Left ventricle myocardium superior (tissue), 1 donor: ENCODE measurements at regions not wholly inside any gene's neighbourhood (a gene's known extent, or its start where the extent isn't known, plus 50 kb on each side); places are given as distances from the start of the nearest gene placed in this dataset.
"Not testable (repeated sequence)": the region's sequence is repeated elsewhere in the genome, so short reads cannot be mapped to it uniquely, and the experiment has no call there.

Source experiments
- ATAC-seq: fragments of 200-7000 bp; cut with Tn5 transposase; one replicate; pipeline ENCODE4 v1.9.1; 2020; ENCODE audit warnings: mild to moderate bottlenecking, moderate library complexity
- DNase-seq: peaks from one replicate; pipeline ENCODE4 v3.0.0-alpha.2; 2020
- intact Hi-C: fragments of 100-400 bp; cut with micrococcal nuclease; formaldehyde crosslinking; loops from one replicate; pipeline ENCODE4 v1.11.0; 2022
- donor health status: DM: no; HTN: yes; CAD: no; lungs with severe emphysema.

- ATAC-seq, DNase-seq, intact Hi-C loops: not testable (repeated sequence)
These were observed 403.7 kb upstream of the KLHL1 start for GRCh38 chr13:70511861-70512417.

- no peak for DNase-seq
- intact Hi-C loops: no loop called here
- ATAC-seq: no peak
These were observed 397.6 kb upstream of the KLHL1 start for GRCh38 chr13:70505809-70506208.

GRCh38 chr13:70502944-70503343, 394.7 kb upstream of the KLHL1 start:
- ATAC-seq: no peak
- intact Hi-C loops: no loop called here
- DNase-seq: no peak

GRCh38 chr13:70490320-70490935, 382.2 kb upstream of the KLHL1 start:
- intact Hi-C loops: no loop called here
- DNase-seq: no peak
- no peak for ATAC-seq

GRCh38 chr13:70484931-70485330, 376.7 kb upstream of the KLHL1 start:
- intact Hi-C loops: no loop called here
- ATAC-seq: no peak

GRCh38 chr13:70483599-70484276, 375.5 kb upstream of the KLHL1 start:
- ATAC-seq (no peak), DNase-seq (no peak)
- intact Hi-C loops: no loop called here

More at GRCh38 chr13:70484931-70485330, 376.7 kb upstream of the KLHL1 start:
- no peak for DNase-seq

- intact Hi-C loops: no loop called here
- DNase-seq (no peak), ATAC-seq (no peak)
These were observed 365.7 kb upstream of the KLHL1 start for GRCh38 chr13:70473907-70474306.

- DNase-seq (no peak), ATAC-seq (no peak)
- intact Hi-C loops: no loop called here
These were observed 360.8 kb upstream of the KLHL1 start for GRCh38 chr13:70469077-70469476.

GRCh38 chr13:70457474-70457873, 349.2 kb upstream of the KLHL1 start:
- no peak for ATAC-seq
- intact Hi-C loops: no loop called here
- no peak for DNase-seq

- ATAC-seq (no peak), DNase-seq (no peak)
- intact Hi-C loops: no loop called here
These were observed 340.6 kb upstream of the KLHL1 start for GRCh38 chr13:70448820-70449219.

GRCh38 chr13:70432276-70432805, 324.1 kb upstream of the KLHL1 start:
- no peak for ATAC-seq
- intact Hi-C loops: no loop called here
- no peak for DNase-seq

GRCh38 chr13:70430256-70430655, 322.0 kb upstream of the KLHL1 start:
- ATAC-seq (no peak), DNase-seq (no peak)
- intact Hi-C loops: no loop called here

- ATAC-seq (no peak), DNase-seq (no peak)
- intact Hi-C loops: no loop called here
These were observed 316.7 kb upstream of the KLHL1 start for GRCh38 chr13:70424928-70425327.

GRCh38 chr13:70424428-70424827, 316.2 kb upstream of the KLHL1 start:
- no peak for DNase-seq
- intact Hi-C loops: no loop called here
- ATAC-seq: no peak

GRCh38 chr13:70415136-70415535, 306.9 kb upstream of the KLHL1 start:
- no peak for ATAC-seq
- no peak for DNase-seq

GRCh38 chr13:70408865-70409264, 300.6 kb upstream of the KLHL1 start:
- no peak for ATAC-seq
- DNase-seq: no peak
- intact Hi-C loops: no loop called here

More at GRCh38 chr13:70415136-70415535, 306.9 kb upstream of the KLHL1 start:
- intact Hi-C loops: no loop called here

- DNase-seq: no peak
- intact Hi-C loops: no loop called here
- ATAC-seq: no peak
These were observed 299.2 kb upstream of the KLHL1 start for GRCh38 chr13:70407486-70407885.

- intact Hi-C loops: no loop called here
- ATAC-seq (no peak), DNase-seq (no peak)
These were observed 297.0 kb upstream of the KLHL1 start for GRCh38 chr13:70405266-70405665.

- intact Hi-C loops: no loop called here
- ATAC-seq: no peak
These were observed 285.8 kb upstream of the KLHL1 start for GRCh38 chr13:70394031-70394548.

GRCh38 chr13:70391678-70392077, 283.4 kb upstream of the KLHL1 start:
- no peak for ATAC-seq
- no peak for DNase-seq
- intact Hi-C loops: no loop called here

More at GRCh38 chr13:70394031-70394548, 285.8 kb upstream of the KLHL1 start:
- DNase-seq: no peak
